Endothelial cell of umbilical vein (primary cell): ENCODE measurements at regions not wholly inside any gene's neighbourhood (a gene's known extent, or its start where the extent isn't known, plus 50 kb on each side); places are given as distances from the start of the nearest gene placed in this dataset.

ENCODE experiments used
- EZH2 ChIP-seq: IDR thresholded peaks from 2 replicates; pipeline ENCODE4 v1.6.1; 2012; ENCODE audit warnings: borderline replicate concordance, low read depth, mild to moderate bottlenecking, moderate library complexity, low read length, inconsistent platforms; ENCODE audit not compliant: severe bottlenecking
- FOS ChIP-seq: IDR thresholded peaks from 2 replicates; pipeline ENCODE4 v1.6.1; 2011; ENCODE audit warnings: mild to moderate bottlenecking, low read length, moderate library complexity, borderline replicate concordance; ENCODE audit not compliant: insufficient read depth
- GATA2 ChIP-seq: IDR thresholded peaks from 2 replicates; pipeline ENCODE4 v1.7.0; 2011; ENCODE audit warnings: low read depth, mild to moderate bottlenecking, moderate library complexity, mixed read lengths, low read length; ENCODE audit not compliant: insufficient read length, insufficient read depth
- JUN ChIP-seq: IDR thresholded peaks from 2 replicates; pipeline ENCODE4 v1.6.1; 2011; ENCODE audit warnings: borderline replicate concordance, low read depth; ENCODE audit not compliant: insufficient read length, insufficient read depth
- MYC ChIP-seq: IDR thresholded peaks from one replicate; pipeline ENCODE4 v1.6.1; 2011; ENCODE audit warnings: mild to moderate bottlenecking, low read depth, low read length
- POLR2A ChIP-seq: IDR thresholded peaks from 2 replicates; pipeline ENCODE4 v1.6.1; 2012; ENCODE audit warnings: low read depth, mild to moderate bottlenecking, control low read depth, low read length
- POLR2AphosphoS5 ChIP-seq: IDR thresholded peaks from 2 replicates; pipeline ENCODE4 v1.6.1; 2012; ENCODE audit warnings: low read depth, mild to moderate bottlenecking, control low read depth, low read length, moderate library complexity; ENCODE audit not compliant: insufficient read depth
- TF ChIP-seq, protein P1 (sequence below), 2 donors: IDR thresholded peaks; 1 replicate in 1 of 2; 2 replicates in 1 of 2; pipeline ENCODE4 v1.5.1; 2011; ENCODE audit warnings: low read length in 2 of 2, mild to moderate bottlenecking in 2 of 2, moderate library complexity in 2 of 2, control low read depth in 1 of 2, inconsistent platforms in 1 of 2, low read depth in 1 of 2; ENCODE audit not compliant: insufficient read depth in 1 of 2; ENCODE audit errors: extremely low read depth in 1 of 2
- TF ChIP-seq, protein P2 (sequence below): IDR thresholded peaks from 2 replicates; pipeline ENCODE4 v1.6.1; 2011; ENCODE audit not compliant: insufficient read depth, insufficient read length

DNA sequence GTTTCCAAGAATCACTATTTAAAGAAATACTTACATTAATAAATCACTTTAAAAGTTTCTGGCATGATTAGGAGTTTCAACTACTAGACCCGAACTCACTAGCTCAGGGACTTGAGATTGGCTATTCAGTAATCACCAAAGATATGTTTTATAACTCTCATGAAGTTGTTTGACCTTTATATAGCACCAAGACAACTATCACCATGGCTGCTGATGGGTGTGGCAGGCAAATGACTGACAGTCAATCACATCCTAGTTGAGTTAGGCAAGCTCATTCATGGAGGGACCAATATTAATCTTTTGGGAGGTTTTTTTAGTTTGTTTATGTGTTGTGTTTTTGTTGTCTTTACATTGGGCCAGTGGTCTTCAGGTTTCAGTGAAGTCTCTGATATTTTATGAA, 376.3 kb upstream of the C1orf87 start:
- TF ChIP-seq EZH2 (no peak), POLR2AphosphoS5 (no peak), POLR2A (no peak), MYC (no peak), JUN (no peak), GATA2 (no peak), FOS (no peak)
- TF ChIP-seq, protein P1, sequence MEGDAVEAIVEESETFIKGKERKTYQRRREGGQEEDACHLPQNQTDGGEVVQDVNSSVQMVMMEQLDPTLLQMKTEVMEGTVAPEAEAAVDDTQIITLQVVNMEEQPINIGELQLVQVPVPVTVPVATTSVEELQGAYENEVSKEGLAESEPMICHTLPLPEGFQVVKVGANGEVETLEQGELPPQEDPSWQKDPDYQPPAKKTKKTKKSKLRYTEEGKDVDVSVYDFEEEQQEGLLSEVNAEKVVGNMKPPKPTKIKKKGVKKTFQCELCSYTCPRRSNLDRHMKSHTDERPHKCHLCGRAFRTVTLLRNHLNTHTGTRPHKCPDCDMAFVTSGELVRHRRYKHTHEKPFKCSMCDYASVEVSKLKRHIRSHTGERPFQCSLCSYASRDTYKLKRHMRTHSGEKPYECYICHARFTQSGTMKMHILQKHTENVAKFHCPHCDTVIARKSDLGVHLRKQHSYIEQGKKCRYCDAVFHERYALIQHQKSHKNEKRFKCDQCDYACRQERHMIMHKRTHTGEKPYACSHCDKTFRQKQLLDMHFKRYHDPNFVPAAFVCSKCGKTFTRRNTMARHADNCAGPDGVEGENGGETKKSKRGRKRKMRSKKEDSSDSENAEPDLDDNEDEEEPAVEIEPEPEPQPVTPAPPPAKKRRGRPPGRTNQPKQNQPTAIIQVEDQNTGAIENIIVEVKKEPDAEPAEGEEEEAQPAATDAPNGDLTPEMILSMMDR (IDR thresholded peaks at IDR 0.05; ENCODE audit: extremely low read depth in 1 of 2, insufficient read depth in 1 of 2, low read depth in 1 of 2, low read length in 2 of 2): no peak
- TF ChIP-seq, protein P2, sequence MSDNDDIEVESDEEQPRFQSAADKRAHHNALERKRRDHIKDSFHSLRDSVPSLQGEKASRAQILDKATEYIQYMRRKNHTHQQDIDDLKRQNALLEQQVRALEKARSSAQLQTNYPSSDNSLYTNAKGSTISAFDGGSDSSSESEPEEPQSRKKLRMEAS: no peak
